ENCODE measurements at regions not wholly inside any gene's neighbourhood (a gene's known extent, or its start where the extent isn't known, plus 50 kb on each side); places are given as distances from the start of the nearest gene placed in this dataset.

DNA sequence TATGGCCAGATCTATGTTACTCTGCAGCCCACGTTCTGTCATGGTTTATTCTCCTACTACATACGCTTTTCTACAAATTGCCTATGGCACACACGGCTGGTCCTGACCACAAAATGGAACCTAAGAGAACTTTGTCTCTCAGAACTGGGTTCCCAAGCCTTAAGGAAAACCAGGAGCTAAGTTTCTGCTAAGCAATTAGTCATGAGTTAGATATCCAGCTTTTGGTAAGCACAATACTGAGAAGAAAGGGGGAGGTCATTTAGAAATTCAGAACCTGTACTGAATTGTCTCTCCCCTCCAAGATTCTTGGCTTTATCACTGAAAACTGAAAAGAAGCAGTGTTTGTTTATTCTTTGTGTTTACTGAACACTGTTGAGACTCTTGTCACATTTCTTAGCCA is 283.5 kb upstream of the TANK start:
- no peak for DNase-seq (ENCODE audit: low read depth)

DNA sequence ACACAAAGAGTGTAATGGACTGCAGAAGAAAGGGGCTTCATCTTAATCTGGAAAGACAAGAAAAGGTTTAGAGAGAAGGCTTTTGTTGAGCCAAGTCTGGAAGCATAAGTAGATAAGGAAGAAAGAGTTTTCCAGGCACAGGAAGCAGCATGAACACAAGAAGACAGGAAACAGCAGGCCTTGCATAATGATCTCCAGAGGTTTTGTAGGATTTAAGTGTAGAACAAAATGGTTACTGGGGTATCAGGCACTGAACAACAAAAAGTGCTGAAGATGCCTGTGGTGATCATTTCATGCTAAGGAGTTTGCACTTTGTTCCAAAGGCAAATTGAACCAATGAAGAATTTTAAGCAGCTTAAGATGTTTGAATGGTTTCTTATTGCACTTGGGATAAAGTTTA is 281.6 kb upstream of the TANK start:
- DNase-seq (ENCODE audit: low read depth), result no peak

DNA sequence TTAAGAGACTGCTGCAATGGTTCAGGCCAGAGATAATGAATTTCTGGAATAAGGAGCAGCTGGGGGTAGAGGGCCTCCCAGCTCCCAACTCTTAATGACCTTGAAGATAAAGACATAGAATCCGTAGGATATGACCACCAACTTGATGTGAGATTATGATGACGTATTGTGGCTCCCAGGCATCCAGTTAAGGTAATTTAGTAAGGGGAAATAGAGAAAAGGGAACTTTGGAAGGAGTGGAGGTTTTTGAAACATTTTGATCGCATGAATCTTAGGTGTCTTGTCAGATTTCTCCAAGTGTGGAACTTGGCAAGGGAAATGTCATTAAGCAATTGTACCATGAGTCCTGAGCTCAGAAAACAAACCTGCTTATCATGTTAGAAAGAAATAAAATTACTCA is 277.3 kb upstream of the TANK start:
- no peak for DNase-seq (ENCODE audit: low read depth)

DNA sequence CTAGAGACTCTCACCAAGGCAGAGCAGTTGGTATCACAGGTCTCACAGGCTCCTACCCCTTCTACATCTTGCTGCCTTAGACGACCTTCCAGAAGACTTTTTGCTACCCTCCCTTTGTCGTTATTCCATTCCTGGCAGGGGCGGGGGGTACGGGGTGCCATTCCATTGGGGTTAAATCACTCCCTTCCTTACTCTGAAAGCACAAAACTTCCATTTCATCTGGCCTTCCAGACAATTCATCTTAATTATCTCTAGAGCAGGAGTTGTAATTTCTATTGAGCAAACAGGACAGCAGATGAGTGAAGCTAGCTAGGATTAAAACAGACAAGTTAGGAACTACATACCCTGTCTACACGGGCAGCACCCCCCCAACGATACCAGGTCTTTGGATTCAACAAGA is 276.2 kb upstream of the TANK start:
- DNase-seq (ENCODE audit: low read depth), result no peak

GRCh38 chr2:160889439-160890170 is 270.6 kb upstream of the TANK start:
- DNase-seq (ENCODE audit: low read depth), result no peak

- DNase-seq (ENCODE audit: low read depth), result no peak
These were observed 269.4 kb upstream of the TANK start for GRCh38 chr2:160890667-160891352.

- DNase-seq (ENCODE audit: low read depth), result no peak
These were observed 268.9 kb upstream of the TANK start for GRCh38 chr2:160891353-160891740.

GRCh38 chr2:160892204-160892603 is 268.0 kb upstream of the TANK start:
- DNase-seq (ENCODE audit: low read depth), result no peak

- no peak for DNase-seq (ENCODE audit: low read depth)
These were observed 266.6 kb upstream of the TANK start for GRCh38 chr2:160893581-160893980.

DNA sequence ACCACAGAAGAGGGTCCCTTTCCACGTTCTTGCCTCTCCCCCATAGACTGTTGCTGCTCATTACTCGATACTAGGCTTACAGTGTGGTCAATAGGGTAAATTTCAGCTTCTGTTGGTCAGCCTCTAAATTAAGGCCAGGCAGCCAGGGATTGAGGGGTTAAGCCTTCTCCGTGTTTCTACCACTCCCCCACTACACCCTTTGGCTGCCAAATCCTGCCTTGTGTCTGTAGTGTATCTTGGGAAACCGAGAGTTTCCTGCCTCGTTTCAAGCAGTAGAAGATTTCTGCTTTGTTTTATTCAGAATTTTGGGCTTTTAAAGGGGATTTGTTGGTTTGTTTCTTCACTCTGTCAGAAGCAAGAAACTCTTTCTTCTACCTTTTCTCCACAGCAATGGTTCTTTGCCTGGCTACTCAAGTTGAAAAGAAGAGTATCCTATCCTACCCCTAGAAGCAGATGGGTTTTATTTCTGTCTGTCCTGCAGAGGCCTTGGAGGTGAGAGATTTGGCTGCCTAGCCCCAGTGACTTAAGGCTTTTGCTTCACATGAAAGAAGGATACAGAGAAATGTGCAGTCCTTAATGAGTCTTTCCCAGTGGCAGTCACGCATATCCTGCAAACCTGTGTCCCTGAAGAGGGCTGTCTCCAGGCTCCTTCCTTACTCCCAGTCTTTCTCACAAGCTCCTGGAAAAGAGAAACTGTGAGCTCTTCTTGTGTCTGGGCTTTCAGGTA is 261.5 kb upstream of the TANK start:
- no peak for DNase-seq (ENCODE audit: low read depth)

- no peak for DNase-seq (ENCODE audit: low read depth)
These were observed 258.6 kb upstream of the TANK start for GRCh38 chr2:160901613-160902012.

DNA sequence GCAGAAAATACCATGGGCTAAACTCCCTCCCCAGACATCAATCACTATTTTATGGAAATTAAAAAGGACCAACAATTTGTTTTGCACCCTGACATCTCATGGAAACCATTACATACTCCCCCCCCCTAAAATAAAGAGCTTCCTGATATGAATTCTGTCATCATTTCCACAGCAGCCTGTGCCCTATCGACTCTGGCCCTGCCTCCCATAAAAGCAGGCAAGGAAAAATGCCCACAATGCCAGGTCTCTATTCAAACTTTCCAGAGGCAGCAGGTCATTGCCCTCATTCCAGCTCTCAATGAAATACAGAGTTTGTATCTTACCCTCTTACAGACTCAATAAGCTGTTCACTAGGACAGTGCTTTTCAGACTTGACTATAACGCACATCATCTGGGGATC is 254.4 kb upstream of the TANK start:
- DNase-seq (ENCODE audit: low read depth), result no peak

DNA sequence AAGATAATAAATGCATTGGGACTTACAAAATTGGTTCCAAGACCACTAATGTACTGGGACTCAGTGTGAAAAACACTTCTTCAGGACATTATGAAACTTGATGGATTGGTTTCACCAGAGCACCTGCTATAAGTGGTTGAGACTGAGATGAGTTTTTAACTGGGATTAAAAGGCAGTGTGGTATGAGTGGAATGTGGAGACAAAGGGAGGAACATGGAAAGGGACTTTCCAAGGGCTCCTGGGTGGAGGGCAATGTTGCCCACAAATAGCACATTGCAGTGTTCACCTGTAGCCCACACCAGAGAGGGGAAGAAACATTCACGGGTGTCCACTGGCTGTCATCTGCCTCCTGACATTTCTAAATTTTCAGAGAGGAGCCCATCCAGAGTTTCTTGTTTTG is 253.3 kb upstream of the TANK start:
- DNase-seq (ENCODE audit: low read depth), result no peak

GRCh38 chr2:160907738-160908137 is 252.5 kb upstream of the TANK start:
- no peak for DNase-seq (ENCODE audit: low read depth)

- DNase-seq (ENCODE audit: low read depth), result no peak
These were observed 252.1 kb upstream of the TANK start for GRCh38 chr2:160908157-160908556.

DNA sequence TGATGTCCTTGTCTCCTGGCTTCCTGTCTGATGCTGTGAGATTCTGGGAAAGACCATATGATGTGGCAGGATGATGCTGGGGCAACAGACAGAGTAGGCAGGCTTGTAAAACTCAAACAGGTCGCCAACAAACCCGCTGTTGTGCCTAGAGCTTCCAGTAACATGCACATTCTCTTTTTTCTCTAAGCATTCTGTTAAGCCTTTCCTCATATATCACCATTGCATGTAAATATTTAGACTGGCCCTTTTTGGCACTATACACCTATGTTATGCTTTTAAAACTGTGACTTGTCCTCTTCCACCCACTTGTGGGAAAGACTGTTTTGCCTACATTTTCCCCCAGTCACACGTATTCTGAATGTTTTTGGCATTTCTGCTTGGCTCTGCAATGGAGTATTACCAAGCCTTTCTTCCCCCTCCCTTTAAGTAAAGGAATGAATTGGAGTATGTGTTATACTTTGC is 250.4 kb upstream of the TANK start:
- DNase-seq (ENCODE audit: low read depth), result no peak

DNA sequence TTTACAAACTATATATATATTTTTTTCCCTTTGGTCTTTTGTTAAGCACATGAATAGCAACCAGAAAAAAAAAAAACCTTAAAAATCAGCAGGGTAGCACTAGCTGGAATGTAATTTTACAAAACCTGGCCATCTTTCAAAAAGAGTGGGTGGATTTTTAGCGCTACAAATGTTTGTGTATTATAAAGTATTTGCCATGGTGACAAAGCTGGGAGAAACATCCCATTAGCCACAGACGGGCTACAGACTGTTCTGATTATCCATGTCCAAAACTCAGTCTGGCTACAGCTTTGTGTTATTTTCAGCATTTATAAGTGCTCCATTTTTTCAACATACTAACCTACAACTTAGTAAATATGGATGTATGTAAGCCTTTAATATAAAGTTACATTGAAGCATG is 249.5 kb upstream of the TANK start:
- peak; percentile 44 for DNase-seq (ENCODE audit: low read depth)

- DNase-seq (ENCODE audit: low read depth), result no peak
These were observed 249.0 kb upstream of the TANK start for GRCh38 chr2:160911258-160911657.

- no peak for DNase-seq (ENCODE audit: low read depth)
These were observed 248.0 kb upstream of the TANK start for GRCh38 chr2:160912276-160912675.

DNA sequence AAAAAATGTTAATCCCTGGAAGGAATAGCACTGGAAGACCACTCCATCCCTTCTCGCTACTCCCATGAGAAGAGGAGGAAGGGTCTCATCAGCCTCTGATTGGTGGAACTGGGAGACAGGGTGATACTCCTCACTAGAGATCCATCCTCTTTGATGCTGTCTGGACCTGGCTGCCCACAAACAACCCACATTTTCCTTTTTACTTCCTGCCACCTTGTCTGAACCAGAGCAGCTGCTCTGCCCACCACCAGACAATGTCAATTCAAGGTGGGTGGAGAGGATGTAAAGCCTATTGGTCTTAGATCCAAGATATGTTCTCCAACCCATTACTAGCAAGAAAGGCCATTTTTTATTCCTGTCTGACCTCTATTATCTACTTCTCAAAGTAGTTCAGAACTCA is 246.9 kb upstream of the TANK start:
- DNase-seq (ENCODE audit: low read depth), result no peak

DNA sequence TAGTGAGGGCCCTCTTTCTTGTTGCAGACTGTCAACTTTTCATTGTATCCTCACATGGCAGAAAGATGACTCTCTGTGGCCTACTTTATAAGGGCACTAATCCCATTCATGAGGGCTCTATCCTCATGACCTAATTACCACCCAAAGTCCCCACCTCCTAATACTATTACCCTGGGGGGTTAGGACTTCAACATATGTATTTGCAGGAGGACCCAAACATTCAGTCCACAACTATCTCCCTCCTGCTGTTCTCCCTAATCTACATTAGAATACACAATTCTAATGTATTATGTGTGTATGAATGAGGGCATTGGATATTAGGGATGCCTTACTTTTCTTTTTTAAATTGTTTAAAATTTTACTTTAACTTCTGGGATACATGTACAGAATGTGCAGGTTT is 246.0 kb upstream of the TANK start:
- no peak for DNase-seq (ENCODE audit: low read depth)

DNA sequence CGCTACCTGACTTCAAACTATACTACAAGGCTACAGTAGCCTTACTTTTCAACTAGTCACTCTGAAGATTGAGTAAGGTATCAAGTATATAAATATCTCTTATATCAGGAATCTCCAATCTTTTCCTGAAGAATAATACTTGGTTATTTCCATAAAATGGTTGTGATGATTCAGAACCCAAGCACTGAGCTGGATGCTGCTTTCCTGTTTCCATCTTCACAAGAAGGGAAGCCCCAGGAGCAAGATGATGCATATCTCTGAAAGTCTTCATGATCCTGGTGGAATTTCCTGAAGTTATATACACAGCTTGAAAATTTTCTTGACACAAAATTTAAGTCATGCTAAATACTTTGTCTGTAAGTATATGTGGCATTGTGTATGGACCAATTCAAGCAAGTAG is 243.9 kb upstream of the TANK start:
- no peak for DNase-seq (ENCODE audit: low read depth)

- no peak for DNase-seq (ENCODE audit: low read depth)
These were observed 242.4 kb upstream of the TANK start for GRCh38 chr2:160917850-160918249.

All from non-pigmented ciliary epithelial cell (primary cell).